ENCODE measurements at regions not wholly inside any gene's neighbourhood (a gene's known extent, or its start where the extent isn't known, plus 50 kb on each side); places are given as distances from the start of the nearest gene placed in this dataset.

- TF ChIP-seq, protein P1, sequence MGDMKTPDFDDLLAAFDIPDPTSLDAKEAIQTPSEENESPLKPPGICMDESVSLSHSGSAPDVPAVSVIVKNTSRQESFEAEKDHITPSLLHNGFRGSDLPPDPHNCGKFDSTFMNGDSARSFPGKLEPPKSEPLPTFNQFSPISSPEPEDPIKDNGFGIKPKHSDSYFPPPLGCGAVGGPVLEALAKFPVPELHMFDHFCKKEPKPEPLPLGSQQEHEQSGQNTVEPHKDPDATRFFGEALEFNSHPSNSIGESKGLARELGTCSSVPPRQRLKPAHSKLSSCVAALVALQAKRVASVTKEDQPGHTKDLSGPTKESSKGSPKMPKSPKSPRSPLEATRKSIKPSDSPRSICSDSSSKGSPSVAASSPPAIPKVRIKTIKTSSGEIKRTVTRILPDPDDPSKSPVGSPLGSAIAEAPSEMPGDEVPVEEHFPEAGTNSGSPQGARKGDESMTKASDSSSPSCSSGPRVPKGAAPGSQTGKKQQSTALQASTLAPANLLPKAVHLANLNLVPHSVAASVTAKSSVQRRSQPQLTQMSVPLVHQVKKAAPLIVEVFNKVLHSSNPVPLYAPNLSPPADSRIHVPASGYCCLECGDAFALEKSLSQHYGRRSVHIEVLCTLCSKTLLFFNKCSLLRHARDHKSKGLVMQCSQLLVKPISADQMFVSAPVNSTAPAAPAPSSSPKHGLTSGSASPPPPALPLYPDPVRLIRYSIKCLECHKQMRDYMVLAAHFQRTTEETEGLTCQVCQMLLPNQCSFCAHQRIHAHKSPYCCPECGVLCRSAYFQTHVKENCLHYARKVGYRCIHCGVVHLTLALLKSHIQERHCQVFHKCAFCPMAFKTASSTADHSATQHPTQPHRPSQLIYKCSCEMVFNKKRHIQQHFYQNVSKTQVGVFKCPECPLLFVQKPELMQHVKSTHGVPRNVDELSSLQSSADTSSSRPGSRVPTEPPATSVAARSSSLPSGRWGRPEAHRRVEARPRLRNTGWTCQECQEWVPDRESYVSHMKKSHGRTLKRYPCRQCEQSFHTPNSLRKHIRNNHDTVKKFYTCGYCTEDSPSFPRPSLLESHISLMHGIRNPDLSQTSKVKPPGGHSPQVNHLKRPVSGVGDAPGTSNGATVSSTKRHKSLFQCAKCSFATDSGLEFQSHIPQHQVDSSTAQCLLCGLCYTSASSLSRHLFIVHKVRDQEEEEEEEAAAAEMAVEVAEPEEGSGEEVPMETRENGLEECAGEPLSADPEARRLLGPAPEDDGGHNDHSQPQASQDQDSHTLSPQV (IDR thresholded peaks at IDR 0.05): 0 out of 2 replicates have a peak, but pooled peaks have one; percentile 38
- peak; percentile 29 for TF ChIP-seq CBFA2T3 (IDR thresholded peaks at IDR 0.05)
- 0 out of 2 replicates have a peak, but pooled peaks have one; percentile 41 for TF ChIP-seq ZNF24 (IDR thresholded peaks at IDR 0.05)
- TF ChIP-seq ELF4 (CRISPR knock-in tag; IDR thresholded peaks at IDR 0.05): peak; percentile 67; the same call in 1 of the 2 replicates
- TF ChIP-seq E2F8 (IDR thresholded peaks at IDR 0.05; ENCODE audit: low read depth, partially characterized antibody): peak; percentile 72
- TF ChIP-seq ZNF79 (CRISPR knock-in tag; IDR thresholded peaks at IDR 0.05; ENCODE audit: low read depth): 0 out of 2 replicates have a peak, but pooled peaks have one; percentile 47
- TF ChIP-seq ATF4 (CRISPR knock-in tag; IDR thresholded peaks at IDR 0.05): peak; percentile 69; the same call in 1 of the 2 replicates
- TF ChIP-seq POLR2H (tag; IDR thresholded peaks at IDR 0.05; ENCODE audit: low read depth): peak; percentile 81
- TF ChIP-seq, protein P2, sequence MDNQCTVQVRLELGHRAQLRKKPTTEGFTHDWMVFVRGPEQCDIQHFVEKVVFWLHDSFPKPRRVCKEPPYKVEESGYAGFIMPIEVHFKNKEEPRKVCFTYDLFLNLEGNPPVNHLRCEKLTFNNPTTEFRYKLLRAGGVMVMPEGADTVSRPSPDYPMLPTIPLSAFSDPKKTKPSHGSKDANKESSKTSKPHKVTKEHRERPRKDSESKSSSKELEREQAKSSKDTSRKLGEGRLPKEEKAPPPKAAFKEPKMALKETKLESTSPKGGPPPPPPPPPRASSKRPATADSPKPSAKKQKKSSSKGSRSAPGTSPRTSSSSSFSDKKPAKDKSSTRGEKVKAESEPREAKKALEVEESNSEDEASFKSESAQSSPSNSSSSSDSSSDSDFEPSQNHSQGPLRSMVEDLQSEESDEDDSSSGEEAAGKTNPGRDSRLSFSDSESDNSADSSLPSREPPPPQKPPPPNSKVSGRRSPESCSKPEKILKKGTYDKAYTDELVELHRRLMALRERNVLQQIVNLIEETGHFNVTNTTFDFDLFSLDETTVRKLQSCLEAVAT (IDR thresholded peaks at IDR 0.05): 0 out of 4 replicates have a peak, but pooled peaks of 1 of the 2 experiments have one; percentile 25
- peak; percentile 87 for TF ChIP-seq KLF1 (tag; IDR thresholded peaks at IDR 0.05)
- TF ChIP-seq RBFOX2 (IDR thresholded peaks at IDR 0.05; ENCODE audit: low read depth, low read length): peak; percentile 67; the same call in 1 of the 2 replicates
- TF ChIP-seq ZBTB11 (CRISPR knock-in tag; IDR thresholded peaks at IDR 0.05): peak in 1 of 3 experiments; percentile 65; a peak in 2 of 6 replicates
Observed at GRCh38 chr3:6490487-6491327, 370.2 kb upstream of the GRM7 start (continued).
